H9 (cell line): ENCODE measurements at regions not wholly inside any gene's neighbourhood (a gene's known extent, or its start where the extent isn't known, plus 50 kb on each side); places are given as distances from the start of the nearest gene placed in this dataset.

Source experiments
- DNase-seq: peaks from one replicate; pipeline ENCODE4 v3.0.0-alpha.2; 2017
- H2AFZ ChIP-seq: one replicate; pipeline ENCODE4 v1.6.1; 2013; ENCODE audit warnings: mild to moderate bottlenecking, low read length, control low read depth, moderate library complexity
- H2AK5ac ChIP-seq: 2 replicates; pipeline ENCODE4 v1.6.1; 2013; ENCODE audit warnings: low read length, control low read depth, mixed read lengths; ENCODE audit not compliant: insufficient read length
- H2BK120ac ChIP-seq: one replicate; pipeline ENCODE4 v1.6.1; 2013; ENCODE audit warnings: low read depth, mild to moderate bottlenecking, low read length, control low read depth, inconsistent platforms; ENCODE audit not compliant: poor library complexity, severe bottlenecking
- H2BK12ac ChIP-seq: 2 replicates; pipeline ENCODE4 v1.6.1; 2013; ENCODE audit warnings: low read length, control low read depth, mixed read lengths, low read depth; ENCODE audit not compliant: insufficient read length
- H2BK15ac ChIP-seq: 2 replicates; pipeline ENCODE4 v1.6.1; 2013; ENCODE audit warnings: low read depth, low read length, control low read depth
- H2BK20ac ChIP-seq: one replicate; pipeline ENCODE4 v1.6.1; 2013; ENCODE audit warnings: low read depth, mild to moderate bottlenecking, low read length, control low read depth, inconsistent platforms; ENCODE audit not compliant: poor library complexity, severe bottlenecking
- H2BK5ac ChIP-seq: 2 replicates; pipeline ENCODE4 v1.6.1; 2013; ENCODE audit warnings: low read length, control low read depth, mixed read lengths; ENCODE audit not compliant: insufficient read length
- H3K14ac ChIP-seq: 2 replicates; pipeline ENCODE4 v1.6.1; 2013; ENCODE audit warnings: low read length, control low read depth; ENCODE audit not compliant: insufficient read depth
- H3K18ac ChIP-seq: 2 replicates; pipeline ENCODE4 v1.6.1; 2013; ENCODE audit warnings: low read depth, mild to moderate bottlenecking, mixed read lengths, low read length, control low read depth; ENCODE audit not compliant: insufficient read length
- H3K23ac ChIP-seq: 2 replicates; pipeline ENCODE4 v1.6.1; 2013; ENCODE audit warnings: low read length, control low read depth, mixed read lengths, low read depth; ENCODE audit not compliant: insufficient read length
- H3K23me2 ChIP-seq: 2 replicates; pipeline ENCODE4 v1.6.1; 2013; ENCODE audit warnings: low read depth, mild to moderate bottlenecking, mixed read lengths, low read length, control low read depth; ENCODE audit not compliant: insufficient read length, poor library complexity, severe bottlenecking
- H3K27ac ChIP-seq: 2 replicates; pipeline ENCODE4 v1.5.1; 2013; ENCODE audit warnings: low read length, control low read depth, mixed read lengths, low read depth; ENCODE audit not compliant: insufficient read length
- H3K27me3 ChIP-seq: 2 replicates; pipeline ENCODE4 v1.6.1; 2013; ENCODE audit warnings: low read length, control low read depth, inconsistent platforms; ENCODE audit not compliant: insufficient read depth
- H3K4ac ChIP-seq: 2 replicates; pipeline ENCODE4 v1.6.1; 2013; ENCODE audit warnings: low read depth, mild to moderate bottlenecking, control low read depth, inconsistent platforms, low read length, moderate library complexity
- H3K4me1 ChIP-seq: 2 replicates; pipeline ENCODE4 v1.6.1; 2013; ENCODE audit warnings: low read length, control low read depth, inconsistent platforms; ENCODE audit not compliant: insufficient read depth
- H3K4me2 ChIP-seq: 2 replicates; pipeline ENCODE4 v1.6.1; 2013; ENCODE audit warnings: low read length, control low read depth, mixed read lengths; ENCODE audit not compliant: insufficient read length, insufficient read depth
- H3K56ac ChIP-seq: 2 replicates; pipeline ENCODE4 v1.6.1; 2013; ENCODE audit warnings: low read depth, mild to moderate bottlenecking, mixed read lengths, low read length, control low read depth; ENCODE audit not compliant: insufficient read length
- H3K79me1 ChIP-seq: 2 replicates; pipeline ENCODE4 v1.6.1; 2013; ENCODE audit warnings: low read depth, mild to moderate bottlenecking, moderate library complexity, low read length, control low read depth, inconsistent platforms; ENCODE audit not compliant: insufficient read depth, poor library complexity, severe bottlenecking
- H3K79me2 ChIP-seq: 2 replicates; pipeline ENCODE4 v1.6.1; 2013; ENCODE audit warnings: low read length, control low read depth, inconsistent platforms; ENCODE audit not compliant: insufficient read depth
- H3K9ac ChIP-seq: 2 replicates; pipeline ENCODE4 v1.6.1; 2013; ENCODE audit warnings: low read length, control low read depth, mixed read lengths; ENCODE audit not compliant: insufficient read length; ENCODE audit errors: extremely low read depth
- H3K9me3 ChIP-seq: one replicate; pipeline ENCODE4 v1.6.1; 2013; ENCODE audit warnings: low read depth, low read length, inconsistent platforms; ENCODE audit not compliant: control insufficient read depth
- H3T11ph ChIP-seq: one replicate; pipeline ENCODE4 v1.6.1; 2013; ENCODE audit warnings: mild to moderate bottlenecking, low read length, control low read depth, inconsistent platforms
- H4K20me1 ChIP-seq: one replicate; pipeline ENCODE4 v1.6.1; 2013; ENCODE audit not compliant: control insufficient read depth, insufficient read length, insufficient read depth
- H4K5ac ChIP-seq: 2 replicates; pipeline ENCODE4 v1.6.1; 2013; ENCODE audit warnings: low read depth, mild to moderate bottlenecking, mixed read lengths, low read length, control low read depth; ENCODE audit not compliant: insufficient read length
- H4K8ac ChIP-seq: replicated peaks from 2 replicates; pipeline ENCODE4 v1.6.1; 2013; ENCODE audit warnings: low read length, control low read depth, mixed read lengths, low read depth; ENCODE audit not compliant: insufficient read length
- H4K91ac ChIP-seq: 2 replicates; pipeline ENCODE4 v1.6.1; 2013; ENCODE audit warnings: low read depth, mild to moderate bottlenecking, moderate library complexity, mixed read lengths, low read length, control low read depth; ENCODE audit not compliant: insufficient read length
- H3K27ac Mint-ChIP-seq, 3 experiments: 2 replicates in 2 of 3; 3 replicates in 1 of 3; pipeline ENCODE4 v1.8.0; 2020 to 2021; ENCODE audit warnings: mixed read lengths in 3 of 3, mild to moderate bottlenecking in 1 of 3, moderate library complexity in 1 of 3
- H3K27me3 Mint-ChIP-seq: 2 replicates; pipeline ENCODE4 v1.8.0; 2021; ENCODE audit warnings: low read depth, mild to moderate bottlenecking, moderate library complexity, mixed read lengths
- H3K36me3 Mint-ChIP-seq, 3 experiments: 2 replicates in 2 of 3; 3 replicates in 1 of 3; pipeline ENCODE4 v1.8.0; 2020 to 2021; ENCODE audit warnings: low read depth in 3 of 3, mixed read lengths in 3 of 3; ENCODE audit not compliant: insufficient read depth in 1 of 3
- H3K4me1 Mint-ChIP-seq, 2 experiments: 2 replicates each; pipeline ENCODE4 v1.8.0; 2020; ENCODE audit warnings: mixed read lengths in 2 of 2
- H3K4me3 Mint-ChIP-seq, 2 experiments: 2 replicates in 1 of 2; 3 replicates in 1 of 2; pipeline ENCODE4 v1.8.0; 2020 to 2021; ENCODE audit warnings: mild to moderate bottlenecking in 2 of 2, mixed read lengths in 2 of 2, moderate library complexity in 1 of 2
- H3K9me3 Mint-ChIP-seq, 2 experiments: 2 replicates in 1 of 2; 3 replicates in 1 of 2; pipeline ENCODE4 v1.8.0; 2020; ENCODE audit warnings: mild to moderate bottlenecking in 2 of 2, mixed read lengths in 2 of 2, moderate library complexity in 1 of 2
- CTCF ChIP-seq: fragments of 200-600 bp; sonication (generic); conservative IDR thresholded peaks from 3 replicates; pipeline ENCODE4 v1.8.0; 2021; ENCODE audit warnings: antibody characterized with exemption, mild to moderate bottlenecking
- WGBS: extraction: QIAGEN DNeasy Blood & Tissue Kit; methylation state at CpG from one replicate; pipeline ENCODE4 v1.1.7; 2013; ENCODE audit warnings: missing lambda C conversion rate, low lambda C conversion rate, mixed read lengths; ENCODE audit not compliant: insufficient read length; ENCODE audit errors: extremely low coverage; 5-methylcytosine and 5-hydroxymethylcytosine counted together

- Histone ChIP-seq H2AFZ (no peak overlapping the region), H2AK5ac (no peak overlapping the region), H2BK5ac (no peak overlapping the region), H2BK20ac (no peak overlapping the region), H3K4me2 (no peak overlapping the region), H2BK15ac (no peak overlapping the region), H3K27me3 (no peaks in the 10 kb centered on the region), H3K4me1 (peaks cover 17% of the 10 kb centered on the region; the same call in 1 of the 2 replicates), H3K23me2 (no peaks in the 10 kb centered on the region), H3K9ac (no peak overlapping the region), H4K5ac (no peak overlapping the region), H2BK12ac (no peak overlapping the region), H4K8ac (no peak overlapping the region), H3K14ac (no peak overlapping the region), H3T11ph (no peak overlapping the region), H4K91ac (no peak overlapping the region), H3K56ac (no peak overlapping the region), H3K23ac (no peak overlapping the region), H2BK120ac (no peak overlapping the region), H3K27ac (no peak overlapping the region), H4K20me1 (no peaks in the 10 kb centered on the region), H3K4ac (no peak overlapping the region), H3K9me3 (no peaks in the 10 kb centered on the region), H3K79me1 (no peaks in the 10 kb centered on the region), H3K18ac (no peak overlapping the region), H3K79me2 (no peaks in the 10 kb centered on the region)
- no peak overlapping the region for H3K4me3 Mint-ChIP-seq
- H3K36me3 Mint-ChIP-seq, result no peaks in the 10 kb centered on the region
- no peaks in the 10 kb centered on the region for H3K27me3 Mint-ChIP-seq
- no CpG with 5 or more reads among the region's 8 CpGs for WGBS
- H3K9me3 Mint-ChIP-seq, result no peaks in the 10 kb centered on the region
- peaks cover 46 to 48% of the 10 kb centered on the region in 2 experiments for H3K4me1 Mint-ChIP-seq
- no peak for TF ChIP-seq CTCF
- H3K27ac Mint-ChIP-seq, result no peak overlapping the region
- no peak for DNase-seq
These were observed 229.9 kb downstream of the EFCAB11 start for GRCh38 chr14:89724628-89724960.
